Fibroblast of skin of scalp (primary cell): ENCODE measurements at regions not wholly inside any gene's neighbourhood (a gene's known extent, or its start where the extent isn't known, plus 50 kb on each side); places are given as distances from the start of the nearest gene placed in this dataset.
"Not testable (repeated sequence)": the region's sequence is repeated elsewhere in the genome, so short reads cannot be mapped to it uniquely, and the experiment has no call there.

Experiments used
- DNase-seq: peaks from one replicate; pipeline ENCODE4 v3.0.0-alpha.2; 2013

DNA sequence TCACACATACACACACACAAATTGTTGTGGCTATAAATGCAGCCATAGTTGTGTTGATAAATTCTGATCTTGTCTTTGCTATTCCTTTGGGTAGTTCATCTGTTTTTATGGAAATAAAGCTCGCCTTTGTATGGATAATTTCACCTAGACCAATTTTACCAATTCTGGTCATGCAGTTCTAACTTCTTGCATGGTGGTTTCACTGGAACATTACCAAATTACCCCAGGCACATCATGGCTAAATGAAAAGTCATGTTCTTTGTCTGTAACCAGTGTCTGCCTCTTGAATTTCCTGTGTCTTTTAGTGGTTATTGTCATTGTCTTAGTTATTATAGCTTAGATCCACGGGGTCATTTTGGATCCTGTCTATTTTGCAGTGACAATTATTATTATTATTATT is 50.3 kb upstream of the TMC1 start:
- no peak for DNase-seq

DNA sequence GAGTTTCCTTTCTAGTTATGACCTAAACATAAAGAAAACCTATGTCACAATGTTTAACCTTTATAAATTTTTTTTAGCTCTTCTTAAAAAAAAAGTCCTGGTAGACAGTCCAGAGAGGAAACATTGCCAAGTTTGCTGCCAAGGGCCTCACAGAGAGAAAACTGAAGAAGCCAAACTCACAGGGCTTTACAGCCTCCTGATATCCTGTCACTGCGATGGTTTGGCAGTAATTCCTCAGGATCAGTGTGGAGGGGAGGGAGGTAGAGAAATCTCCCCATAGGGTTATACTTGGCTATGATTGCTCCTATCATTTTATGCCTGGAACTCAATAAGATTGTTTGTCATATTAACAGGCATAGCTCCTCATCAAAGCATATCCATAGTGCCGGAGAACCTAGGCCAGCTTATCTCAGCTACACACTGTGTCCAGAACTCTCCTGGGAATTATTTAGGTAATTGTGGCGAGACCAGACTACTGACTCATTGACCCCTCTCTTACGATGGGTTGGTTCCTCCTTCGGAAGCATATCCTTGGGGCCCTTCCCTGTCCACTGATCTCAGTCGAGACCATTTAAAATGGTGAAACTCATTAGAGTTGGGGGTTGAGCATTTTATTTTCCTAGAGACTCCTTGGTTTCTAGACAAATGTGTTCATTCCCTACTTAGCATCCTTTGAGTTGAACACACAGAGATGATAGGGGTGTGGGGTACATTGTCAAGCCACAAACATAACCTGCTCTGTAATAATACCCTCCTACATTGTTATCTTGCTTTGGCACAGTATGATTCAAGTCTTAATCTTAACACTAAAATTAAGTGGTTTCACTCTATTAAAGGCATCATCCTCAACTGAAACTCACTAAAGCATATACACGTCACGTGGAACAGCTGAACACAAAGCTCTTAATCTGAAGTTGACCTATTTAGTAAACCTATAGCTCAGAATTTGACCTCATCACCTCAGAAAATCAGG is 53.4 kb upstream of the TMC1 start:
- no peak for DNase-seq

DNA sequence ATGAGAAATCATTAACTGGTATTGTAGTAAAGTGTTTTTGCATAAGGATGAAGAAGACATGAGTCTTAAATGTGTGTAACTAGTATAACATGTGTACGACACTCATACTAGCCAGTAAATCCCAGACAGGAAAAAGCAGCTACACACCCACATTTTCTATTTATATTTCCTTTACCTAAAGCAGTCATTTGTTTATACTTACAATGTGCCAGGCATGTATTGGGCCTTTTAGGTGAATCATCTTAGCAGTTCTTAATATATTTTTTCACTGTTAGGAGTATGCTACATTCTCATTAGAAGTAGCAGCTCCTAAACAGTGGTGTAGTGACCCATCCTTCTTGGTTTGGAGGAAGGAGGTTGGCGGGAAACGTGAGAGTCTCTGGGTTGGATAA is 55.8 kb upstream of the TMC1 start:
- DNase-seq, result no peak

DNA sequence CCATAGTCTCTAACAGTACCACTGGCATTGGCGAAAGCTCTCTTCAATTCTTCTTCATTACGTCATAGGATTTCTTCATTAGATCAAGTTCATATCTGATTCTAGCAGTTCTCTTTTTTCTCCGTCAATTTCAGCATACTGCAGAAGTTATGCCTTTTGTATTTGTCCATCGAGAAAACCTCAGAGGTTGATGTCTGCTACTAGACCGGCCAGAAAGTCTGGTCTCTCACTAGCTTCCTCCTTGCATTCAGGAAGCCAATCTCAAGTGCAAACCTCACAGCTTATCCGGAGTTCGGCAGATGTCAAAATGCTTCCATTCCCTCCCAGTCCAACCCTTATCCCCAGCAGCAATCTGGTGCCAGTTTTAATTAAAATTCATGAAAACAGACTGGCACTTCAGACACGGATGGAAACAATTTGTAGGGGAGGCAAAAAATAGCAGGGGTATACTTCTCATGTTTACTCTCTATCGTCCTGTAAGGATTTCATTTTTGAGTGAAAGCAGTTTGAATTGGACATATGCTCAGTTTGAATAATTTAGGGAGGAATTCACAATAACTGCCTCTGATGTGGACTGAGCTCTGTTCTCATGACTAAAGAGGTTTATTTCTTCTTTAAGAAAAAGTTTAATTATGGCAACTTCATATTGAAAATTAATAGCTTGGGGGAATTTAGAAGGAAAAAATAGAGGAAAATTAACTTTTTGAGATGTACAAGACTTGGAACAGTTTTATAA is 56.4 kb upstream of the TMC1 start:
- DNase-seq, result no peak

DNA sequence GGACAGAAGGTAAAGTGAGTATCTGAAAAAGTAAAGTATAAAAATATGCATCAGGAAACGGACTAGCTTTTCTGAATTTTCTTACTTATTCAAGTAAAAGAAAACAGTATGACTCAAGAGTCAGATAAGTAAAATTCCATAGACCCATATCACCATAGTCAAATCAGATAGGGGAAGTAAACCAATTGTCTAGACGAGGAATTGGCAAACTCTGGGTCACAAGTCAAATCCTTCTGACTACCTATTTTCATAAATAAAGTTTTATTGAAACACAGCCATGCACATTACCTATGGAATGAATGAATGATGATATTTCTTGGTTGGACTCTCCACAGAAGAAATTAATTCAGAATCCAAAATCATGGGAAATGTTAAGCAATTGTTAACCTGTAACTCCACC is 59.1 kb upstream of the TMC1 start:
- peak; percentile 51 for DNase-seq

DNA sequence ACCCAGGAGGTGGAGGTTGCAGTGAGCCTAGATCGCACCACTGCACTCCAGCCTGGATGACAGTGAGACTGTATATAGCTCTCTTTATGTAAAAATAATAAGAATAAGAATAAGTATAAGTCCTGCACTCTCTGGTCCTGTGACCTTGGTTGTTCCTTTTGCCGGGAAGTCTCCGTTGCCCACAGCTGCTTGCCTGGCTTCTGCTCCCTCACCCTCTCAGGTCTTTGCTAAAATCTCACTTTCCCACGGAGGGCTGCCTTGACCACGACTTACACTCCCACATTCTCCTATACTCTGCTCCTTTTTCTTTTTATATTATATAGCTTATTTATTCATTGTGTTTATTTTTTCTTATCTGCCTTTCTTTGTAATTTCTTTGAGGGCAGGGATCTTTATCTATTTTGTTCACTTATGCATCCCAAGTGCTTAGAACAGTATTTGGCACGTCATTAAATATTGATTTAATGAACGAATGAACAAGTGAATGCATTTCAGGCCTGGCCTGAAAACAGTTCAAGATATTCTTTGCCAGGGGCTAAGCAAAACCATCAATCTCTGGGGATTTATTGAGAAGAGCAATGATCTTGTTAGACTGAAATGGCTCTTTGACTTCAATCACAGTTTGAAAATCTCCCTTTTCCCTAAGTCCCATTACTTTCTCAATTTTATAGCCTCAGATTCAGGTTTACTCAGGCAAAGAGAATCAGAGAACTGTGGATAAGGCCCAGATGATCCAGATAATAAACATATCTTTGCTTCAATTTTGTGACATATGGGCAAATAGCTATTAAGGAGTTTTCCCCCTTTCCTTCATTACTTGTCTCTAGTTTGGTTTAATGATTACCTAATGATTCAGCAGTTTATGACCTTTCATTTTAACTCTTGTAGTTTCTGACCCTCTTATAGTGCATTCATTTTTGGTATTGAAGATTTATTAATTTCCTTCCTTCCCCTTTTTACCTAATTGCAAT is 60.8 kb upstream of the TMC1 start:
- no peak for DNase-seq

DNA sequence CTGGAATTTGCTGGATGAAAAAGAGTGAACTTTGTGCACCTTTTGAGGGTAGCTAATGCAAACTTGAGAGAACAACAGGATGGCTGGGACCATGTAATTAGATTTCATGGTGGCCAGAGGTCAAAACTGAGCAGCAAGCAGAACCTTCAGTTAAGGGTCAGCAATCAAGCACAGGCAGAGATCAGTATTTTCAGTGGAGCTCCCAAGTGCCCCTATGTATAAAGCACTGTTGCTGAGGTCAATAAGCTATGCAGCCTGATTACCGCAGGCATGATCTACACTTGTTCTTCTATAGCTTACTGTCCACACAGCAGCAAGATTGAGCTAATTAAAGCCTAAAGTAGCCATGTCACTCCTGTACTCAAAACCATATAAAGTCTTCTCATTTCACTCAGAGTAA is 62.1 kb upstream of the TMC1 start:
- no peak for DNase-seq

DNA sequence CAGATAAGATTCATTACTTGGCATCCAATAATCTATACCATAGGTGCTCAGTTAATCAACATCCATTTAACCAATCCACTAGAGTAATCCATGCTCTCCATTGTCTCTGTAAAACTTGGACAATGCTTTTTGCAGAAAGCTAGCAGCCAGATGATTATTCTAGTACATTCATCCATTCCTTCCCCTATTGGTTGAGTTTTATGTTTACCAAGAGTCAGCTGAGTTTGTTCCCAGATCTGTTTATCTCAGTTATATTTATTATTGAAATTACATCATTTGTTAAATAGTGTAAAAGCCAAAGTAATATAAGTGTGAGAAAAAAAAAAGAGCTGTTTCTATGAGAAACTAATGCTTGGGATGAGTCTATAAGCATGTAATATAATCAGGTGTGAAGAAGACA is 63.3 kb upstream of the TMC1 start:
- DNase-seq, result no peak

DNA sequence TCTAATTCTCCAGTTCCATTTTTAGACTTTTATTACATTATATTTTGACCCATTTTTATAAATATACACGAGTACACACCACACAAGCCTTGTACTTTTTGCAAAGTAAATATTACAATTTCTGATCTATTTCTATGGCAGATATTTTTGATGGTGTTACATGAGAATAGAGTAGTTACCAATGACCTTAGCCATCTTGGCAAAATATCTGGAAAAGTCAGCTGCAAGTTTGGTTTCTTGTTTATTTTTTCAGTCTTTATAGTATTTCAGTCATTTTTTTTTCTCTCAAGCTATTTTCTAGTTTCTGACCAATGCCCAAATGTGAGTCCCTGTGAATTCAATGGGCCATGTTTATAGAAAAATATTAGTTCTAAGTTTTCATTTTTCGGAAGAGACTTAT is 64.0 kb upstream of the TMC1 start:
- no peak for DNase-seq

DNA sequence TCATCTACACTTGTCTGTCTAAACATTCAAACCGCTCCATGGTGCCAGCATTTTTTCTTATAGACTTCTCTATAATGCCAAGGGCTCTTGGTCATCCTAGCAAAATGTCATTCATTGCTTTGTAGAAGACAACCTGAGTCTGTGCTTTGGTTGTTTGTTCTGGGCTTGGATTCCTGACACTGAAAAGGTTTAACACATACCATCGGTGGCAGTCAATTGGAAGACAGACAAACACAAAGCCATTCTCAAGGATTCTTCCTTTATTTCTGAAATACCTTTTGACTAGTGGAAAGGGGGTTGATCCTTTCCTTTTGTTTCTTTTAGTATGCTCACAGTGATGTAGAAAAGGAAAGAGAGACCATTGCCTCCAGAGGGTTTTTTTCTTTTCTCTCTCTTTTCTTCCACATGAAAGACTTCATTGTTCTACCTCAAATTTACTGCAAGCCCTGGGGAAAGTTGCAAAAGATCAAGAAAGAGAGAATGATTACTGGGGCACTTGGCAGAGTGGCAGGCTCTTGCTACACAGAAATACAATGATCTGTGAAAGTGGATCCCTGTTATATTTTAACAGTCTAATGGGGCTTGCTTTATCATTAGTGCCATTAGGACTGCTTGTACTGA is 66.4 kb upstream of the TMC1 start:
- DNase-seq, result no peak

DNA sequence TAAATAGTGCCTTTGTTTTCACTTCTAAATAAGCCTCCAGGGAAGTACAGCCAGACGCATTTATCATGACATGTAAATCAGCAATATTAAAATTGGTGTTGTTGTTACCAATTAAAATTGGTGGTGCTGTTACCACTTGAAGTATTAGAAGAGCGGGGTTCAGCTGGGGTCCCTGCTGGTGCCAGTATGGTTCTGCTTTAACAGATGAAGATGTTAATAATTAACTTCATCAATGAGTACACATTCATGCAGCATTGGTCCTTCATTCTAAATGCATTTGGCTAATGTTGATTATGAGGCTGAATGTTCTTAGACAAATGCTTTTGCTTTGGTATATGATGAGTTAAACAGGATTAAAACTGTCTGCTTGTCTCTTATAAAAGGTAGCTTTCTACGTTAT is 67.6 kb upstream of the TMC1 start:
- no peak for DNase-seq

DNA sequence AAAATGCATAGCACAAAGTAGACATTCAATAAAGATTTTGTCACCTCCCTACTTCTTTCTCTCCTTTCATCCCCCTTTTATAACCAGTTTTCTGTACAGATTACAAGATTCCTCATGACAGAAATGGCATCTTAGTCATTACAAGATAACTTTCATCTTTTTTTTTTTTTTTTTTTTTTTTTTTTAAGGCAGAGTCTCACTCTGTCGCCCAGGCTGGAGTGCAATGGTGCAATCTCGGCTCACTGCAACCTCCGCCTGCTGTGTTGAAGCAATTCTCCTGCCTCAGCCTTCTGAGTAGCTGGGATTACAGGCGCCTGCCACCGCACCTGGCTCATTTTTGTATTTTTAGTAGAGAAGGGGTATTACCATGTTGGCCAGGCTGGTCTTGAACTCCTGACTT is 75.2 kb upstream of the TMC1 start:
- not testable (repeated sequence) for DNase-seq

DNA sequence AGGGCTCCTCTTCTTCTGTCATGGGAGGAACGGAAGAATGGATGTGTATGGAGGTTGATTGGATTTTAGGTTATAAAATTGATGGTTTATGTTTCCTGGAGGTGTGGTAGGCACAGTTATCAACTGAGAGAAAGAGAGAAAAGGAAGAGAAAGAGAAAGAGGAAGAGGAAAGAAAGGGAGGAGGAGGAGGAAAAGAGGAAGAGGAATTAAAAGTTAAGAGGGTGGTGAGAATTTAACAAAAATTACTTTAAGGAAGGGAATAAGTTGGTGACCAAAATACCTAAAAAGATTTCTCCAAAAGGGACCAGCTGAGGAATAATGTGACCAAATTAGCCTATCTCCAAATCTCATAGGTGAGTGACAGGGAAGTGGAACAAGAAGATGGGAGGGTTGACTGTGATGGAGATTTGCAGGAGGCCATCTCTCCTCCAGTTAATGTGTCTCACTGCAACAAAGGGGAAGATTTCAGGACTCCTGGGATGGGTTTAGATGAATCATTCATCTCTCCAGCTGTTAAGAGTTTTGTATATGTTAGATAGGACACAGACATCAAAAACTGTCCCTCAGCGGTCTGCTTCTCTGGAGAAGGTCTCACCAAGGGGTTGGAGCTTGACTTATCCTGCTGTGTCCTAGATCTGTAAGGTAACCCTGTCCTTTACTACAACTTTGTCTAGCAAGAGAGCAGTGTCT is 76.0 kb upstream of the TMC1 start:
- no peak for DNase-seq

DNA sequence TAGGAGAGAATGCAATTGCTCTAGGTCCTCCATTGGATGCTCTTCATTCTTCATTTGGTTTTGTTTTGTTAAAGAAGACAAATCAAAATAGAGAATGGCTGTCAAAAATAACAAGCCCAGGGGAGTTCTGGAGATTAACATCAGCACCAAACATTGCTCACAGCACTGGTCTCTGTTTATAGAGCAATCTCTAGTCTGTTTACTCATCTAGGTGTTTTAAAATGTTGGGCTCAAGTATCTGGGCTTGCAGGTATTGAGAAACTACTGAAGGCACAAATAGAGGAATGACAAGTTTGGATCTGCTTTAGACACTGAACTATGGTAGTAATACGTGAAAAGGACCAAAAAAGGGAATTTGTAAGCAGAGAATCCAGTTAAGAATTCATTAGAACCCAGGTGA is 77.0 kb upstream of the TMC1 start:
- no peak for DNase-seq

DNA sequence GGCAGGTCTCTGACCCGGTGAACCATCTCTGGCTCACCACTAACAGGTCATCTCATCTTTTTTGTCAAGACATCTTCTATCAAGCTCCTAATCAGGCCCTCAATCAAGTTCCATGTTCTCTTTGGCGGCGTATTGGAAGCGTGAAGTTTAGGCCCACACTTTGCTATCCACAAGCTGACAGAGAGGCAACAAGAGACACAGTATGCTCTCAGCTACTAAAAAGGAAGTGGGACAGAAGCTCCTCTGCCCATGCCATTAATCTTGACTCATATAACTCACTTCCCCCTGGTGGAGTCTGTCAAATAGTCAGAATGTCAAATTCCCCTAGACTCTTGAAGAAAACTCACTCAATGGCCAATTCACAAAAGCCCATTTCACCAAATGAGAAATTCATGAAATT is 77.6 kb upstream of the TMC1 start:
- DNase-seq, result peak; percentile 44

DNA sequence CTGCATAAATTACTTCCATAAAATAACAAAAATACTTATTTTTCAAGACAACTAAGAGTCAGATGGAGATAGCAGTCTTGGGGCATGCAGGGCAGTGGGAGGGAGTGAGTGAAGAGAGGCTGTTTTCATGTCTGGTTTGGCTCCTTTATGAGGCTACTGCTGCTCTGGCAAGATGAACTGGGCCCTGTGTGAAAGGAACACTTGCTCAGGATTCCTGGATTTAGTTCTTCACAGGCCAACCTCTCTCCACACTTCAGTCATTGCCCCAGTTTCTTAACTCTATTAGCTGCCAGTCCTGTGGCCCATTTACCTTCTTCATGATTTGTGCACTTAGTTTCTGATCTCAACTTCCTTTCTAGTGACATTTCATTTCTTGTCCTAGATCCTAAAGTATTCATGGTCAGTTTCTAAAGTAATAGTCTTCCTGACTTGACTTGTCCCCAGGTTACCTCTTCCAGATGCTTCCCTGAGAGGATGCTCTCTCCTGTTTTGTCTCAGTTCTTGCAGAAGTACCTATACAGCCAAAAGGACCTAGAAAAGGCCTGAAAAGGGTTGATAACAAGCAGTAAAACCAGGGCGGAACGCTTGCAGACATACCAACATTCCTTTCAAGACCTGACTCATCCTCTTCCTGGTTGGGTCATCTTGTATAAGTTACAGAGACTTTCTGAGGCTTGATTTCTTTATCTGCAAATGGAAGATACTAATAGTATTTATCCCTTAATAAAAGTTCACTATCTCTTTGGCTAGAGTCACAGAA is 77.0 kb upstream of the ZFAND5 start:
- DNase-seq, result peak; percentile 89

DNA sequence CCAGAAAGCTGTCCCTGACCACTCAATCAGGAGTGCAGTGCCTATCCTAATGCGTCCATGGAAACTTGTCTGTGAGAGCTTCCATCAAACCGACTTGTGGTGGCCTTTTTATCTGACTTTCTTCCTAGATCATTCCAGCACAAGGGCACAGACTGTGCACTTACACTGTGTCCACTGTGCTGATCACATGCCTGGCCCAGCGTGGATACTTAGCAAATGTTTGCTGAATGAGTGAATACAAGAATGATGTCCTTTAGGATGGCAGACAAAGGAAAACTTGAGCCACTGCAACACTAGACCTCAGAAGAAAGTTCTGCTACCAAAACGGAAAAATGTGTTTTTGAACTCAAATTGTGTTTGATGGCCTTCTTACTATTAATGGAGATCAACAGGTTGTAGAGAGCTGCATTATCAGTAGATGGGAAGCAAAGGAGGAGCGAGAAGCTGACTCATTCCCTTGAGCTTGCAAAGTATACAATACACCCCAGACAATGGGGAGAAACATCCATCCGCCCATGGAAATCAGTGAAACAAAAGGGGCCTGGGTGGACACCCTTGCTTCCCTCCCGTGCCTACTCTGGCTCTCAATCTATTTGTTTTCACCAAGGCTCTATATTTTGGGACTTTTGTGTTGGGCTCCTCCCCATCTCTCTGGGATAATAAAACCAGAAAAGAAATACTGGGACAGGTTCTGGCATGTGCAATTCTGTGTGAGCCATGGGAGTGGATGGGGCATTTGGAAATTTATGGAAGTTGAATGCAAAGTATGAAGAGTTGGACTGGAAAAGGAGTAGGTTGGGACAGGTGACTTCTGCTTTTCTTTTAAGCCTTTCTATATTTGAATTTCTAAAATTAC is 76.2 kb upstream of the ZFAND5 start:
- DNase-seq, result no peak

DNA sequence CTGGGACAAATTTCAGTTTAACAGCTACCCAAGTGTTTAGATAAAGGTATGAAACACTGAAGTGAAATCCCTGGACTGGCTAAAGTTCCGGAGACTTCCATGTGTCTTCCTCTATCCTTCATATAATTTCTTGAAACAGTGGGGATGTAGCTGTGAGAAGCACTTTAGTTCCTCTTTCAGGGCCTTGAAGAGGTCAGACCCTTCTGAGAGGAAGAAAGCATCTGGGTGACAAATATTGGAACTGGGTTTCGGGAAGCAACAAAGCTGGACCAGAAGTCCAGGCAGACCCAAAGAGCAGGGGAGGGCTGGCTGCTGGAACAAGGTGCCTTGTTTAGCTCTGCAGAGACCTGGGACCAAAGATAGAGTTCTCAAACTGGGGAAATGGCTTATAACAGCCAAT is 75.4 kb upstream of the ZFAND5 start:
- no peak for DNase-seq

DNA sequence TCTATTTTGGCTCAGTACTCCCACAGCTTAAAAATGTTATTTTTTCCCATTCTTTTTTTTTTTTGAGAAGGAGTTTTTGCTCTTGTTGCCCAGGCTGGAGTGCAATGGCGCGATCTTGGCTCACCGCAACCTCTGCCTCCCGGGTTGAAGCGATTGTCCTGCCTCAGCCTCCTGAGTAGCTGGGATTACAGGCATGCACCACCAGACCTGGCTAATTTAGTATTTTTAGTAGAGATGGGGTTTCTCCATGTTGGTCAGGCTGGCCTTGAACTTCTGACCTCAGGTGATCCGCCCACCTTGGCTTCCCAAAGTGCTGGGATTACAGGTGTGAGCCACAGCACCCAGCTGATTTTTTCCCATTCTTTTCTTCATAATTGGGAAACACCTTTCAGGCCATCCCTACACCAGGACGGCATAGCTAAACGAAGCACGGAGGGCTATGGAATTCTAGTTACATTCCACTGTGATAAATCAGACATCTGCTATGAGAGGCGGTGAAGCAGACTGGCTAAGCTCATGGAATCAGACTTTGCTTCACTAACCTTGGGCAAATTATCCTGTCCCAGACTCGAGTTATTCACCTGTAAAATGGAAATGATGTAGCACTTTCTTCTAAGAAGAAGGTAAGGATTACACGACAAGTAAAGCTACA is 68.7 kb upstream of the ZFAND5 start:
- peak; percentile 81 for DNase-seq
